SK-N-SH treated with all-trans-retinoic acid at 6 μM for 48 hours (cell line): ENCODE measurements at regions not wholly inside any gene's neighbourhood (a gene's known extent, or its start where the extent isn't known, plus 50 kb on each side); places are given as distances from the start of the nearest gene placed in this dataset.

Experiments
- ATAC-seq: fragments of 200-7000 bp; cut with Tn5 transposase; 3 replicates; pipeline ENCODE4 v1.9.1; 2020; ENCODE audit warnings: mild to moderate bottlenecking, moderate library complexity
- ARNTL ChIP-seq: fragments of 450-650 bp; formaldehyde crosslinking; IDR thresholded peaks from 2 replicates; pipeline ENCODE4 v1.5.0; 2020; ENCODE audit warnings: low read depth, mild to moderate bottlenecking, moderate library complexity, borderline replicate concordance
- BACH2 ChIP-seq: fragments of 250-450 bp; sonication (Bioruptor Pico); IDR thresholded peaks from 2 replicates; pipeline ENCODE4 v1.9.0; 2021; ENCODE audit warnings: mild to moderate bottlenecking, borderline replicate concordance
- CSDC2 ChIP-seq: fragments of 250-450 bp; sonication (Bioruptor Pico); IDR thresholded peaks from 2 replicates; pipeline ENCODE4 v1.5.0; 2020; ENCODE audit warnings: mild to moderate bottlenecking, moderate library complexity
- ESRRG ChIP-seq: fragments of 250-450 bp; sonication (Bioruptor Pico); IDR thresholded peaks from 2 replicates; pipeline ENCODE4 v1.6.1; 2021; ENCODE audit warnings: mild to moderate bottlenecking
- GLIS3 ChIP-seq: fragments of 250-450 bp; sonication (Bioruptor Pico); IDR thresholded peaks from 2 replicates; pipeline ENCODE4 v1.5.0; 2020; ENCODE audit warnings: mild to moderate bottlenecking, moderate library complexity
- ISL1 ChIP-seq: fragments of 250-450 bp; sonication (Bioruptor Pico); IDR thresholded peaks from 2 replicates; pipeline ENCODE4 v2.1.2; 2022; ENCODE audit warnings: mild to moderate bottlenecking, moderate library complexity
- OSR1 ChIP-seq: fragments of 250-450 bp; sonication (Bioruptor Pico); IDR thresholded peaks from 2 replicates; pipeline ENCODE4 v1.8.0; 2022; ENCODE audit warnings: moderate library complexity, mild to moderate bottlenecking, inconsistent platforms
- PPARA ChIP-seq: fragments of 250-450 bp; sonication (Bioruptor Pico); IDR thresholded peaks from 2 replicates; pipeline ENCODE4 v1.5.0; 2020; ENCODE audit warnings: mild to moderate bottlenecking, borderline replicate concordance
- RARB ChIP-seq: fragments of 250-450 bp; sonication (Bioruptor Pico); IDR thresholded peaks from 2 replicates; pipeline ENCODE4 v1.8.0; 2021; ENCODE audit warnings: mild to moderate bottlenecking, moderate library complexity
- SNAI2 ChIP-seq: fragments of 250-450 bp; sonication (Bioruptor Pico); IDR thresholded peaks from 2 replicates; pipeline ENCODE4 v1.5.0; 2020; ENCODE audit warnings: mild to moderate bottlenecking, moderate library complexity
- TOX ChIP-seq: fragments of 250-450 bp; sonication (Bioruptor Pico); IDR thresholded peaks from 2 replicates; pipeline ENCODE4 v1.8.0; 2021; ENCODE audit warnings: mild to moderate bottlenecking, moderate library complexity, borderline replicate concordance
- ZC3H10 ChIP-seq: fragments of 250-450 bp; sonication (Bioruptor Pico); IDR thresholded peaks from 2 replicates; pipeline ENCODE4 v1.5.1; 2021; ENCODE audit warnings: mild to moderate bottlenecking, moderate library complexity
- ZFP3 ChIP-seq: fragments of 250-450 bp; sonication (Bioruptor Pico); IDR thresholded peaks from 2 replicates; pipeline ENCODE4 v1.5.0; 2020; ENCODE audit warnings: mild to moderate bottlenecking, moderate library complexity
- ZFP30 ChIP-seq: fragments of 450-650 bp; formaldehyde crosslinking; IDR thresholded peaks from 2 replicates; pipeline ENCODE4 v1.5.0; 2022; ENCODE audit warnings: mild to moderate bottlenecking, moderate library complexity
- ZNF565 ChIP-seq: fragments of 450-650 bp; formaldehyde crosslinking; conservative IDR thresholded peaks from 2 replicates; pipeline ENCODE4 v1.5.0; 2020; ENCODE audit warnings: low read depth, mild to moderate bottlenecking, moderate library complexity
- ZNF70 ChIP-seq: fragments of 450-650 bp; formaldehyde crosslinking; IDR thresholded peaks from 2 replicates; pipeline ENCODE4 v1.5.0; 2020; ENCODE audit warnings: mild to moderate bottlenecking, moderate library complexity
- ZNF8 ChIP-seq: fragments of 450-650 bp; formaldehyde crosslinking; IDR thresholded peaks from 2 replicates; pipeline ENCODE4 v1.5.0; 2020; ENCODE audit warnings: mild to moderate bottlenecking, moderate library complexity
- TF ChIP-seq, protein P1 (sequence below): fragments of 250-450 bp; sonication (Bioruptor Pico); IDR thresholded peaks from 2 replicates; pipeline ENCODE4 v1.8.0; 2020; ENCODE audit warnings: mild to moderate bottlenecking, moderate library complexity, borderline replicate concordance
- TF ChIP-seq, protein P2 (sequence below): fragments of 250-450 bp; sonication (Bioruptor Pico); IDR thresholded peaks from 2 replicates; pipeline ENCODE4 v1.8.0; 2021; ENCODE audit warnings: low read depth, mild to moderate bottlenecking, moderate library complexity, borderline replicate concordance
- TF ChIP-seq, protein P3 (sequence below): fragments of 250-450 bp; sonication (Bioruptor Pico); IDR thresholded peaks from 2 replicates; pipeline ENCODE4 v1.5.1; 2021; ENCODE audit warnings: mild to moderate bottlenecking, moderate library complexity
- TF ChIP-seq, protein P4 (sequence below): fragments of 250-450 bp; sonication (Bioruptor Pico); IDR thresholded peaks from 2 replicates; pipeline ENCODE4 v1.5.0; 2020; ENCODE audit warnings: mild to moderate bottlenecking, moderate library complexity

DNA sequence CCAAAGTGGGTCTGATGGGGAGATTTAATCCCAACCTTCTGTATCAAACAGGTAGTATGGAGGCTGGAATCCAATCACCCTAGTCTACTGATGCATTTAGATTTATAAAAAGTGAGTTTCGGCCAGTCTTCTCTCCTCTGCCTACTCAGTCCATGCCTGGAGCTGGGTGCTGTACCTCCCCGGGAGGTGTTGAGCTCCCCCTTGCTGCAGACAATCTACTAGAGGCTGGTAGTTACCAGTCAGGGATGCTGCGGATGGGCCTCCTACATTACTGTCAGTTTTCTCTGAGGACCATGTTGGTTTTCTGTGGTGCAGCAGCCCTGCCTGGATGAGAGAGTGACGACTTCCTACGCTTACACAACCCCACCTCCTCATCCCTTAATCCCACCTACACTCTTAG is 118.6 kb upstream of the CELF4 start (continued):
- TF ChIP-seq, protein P1, sequence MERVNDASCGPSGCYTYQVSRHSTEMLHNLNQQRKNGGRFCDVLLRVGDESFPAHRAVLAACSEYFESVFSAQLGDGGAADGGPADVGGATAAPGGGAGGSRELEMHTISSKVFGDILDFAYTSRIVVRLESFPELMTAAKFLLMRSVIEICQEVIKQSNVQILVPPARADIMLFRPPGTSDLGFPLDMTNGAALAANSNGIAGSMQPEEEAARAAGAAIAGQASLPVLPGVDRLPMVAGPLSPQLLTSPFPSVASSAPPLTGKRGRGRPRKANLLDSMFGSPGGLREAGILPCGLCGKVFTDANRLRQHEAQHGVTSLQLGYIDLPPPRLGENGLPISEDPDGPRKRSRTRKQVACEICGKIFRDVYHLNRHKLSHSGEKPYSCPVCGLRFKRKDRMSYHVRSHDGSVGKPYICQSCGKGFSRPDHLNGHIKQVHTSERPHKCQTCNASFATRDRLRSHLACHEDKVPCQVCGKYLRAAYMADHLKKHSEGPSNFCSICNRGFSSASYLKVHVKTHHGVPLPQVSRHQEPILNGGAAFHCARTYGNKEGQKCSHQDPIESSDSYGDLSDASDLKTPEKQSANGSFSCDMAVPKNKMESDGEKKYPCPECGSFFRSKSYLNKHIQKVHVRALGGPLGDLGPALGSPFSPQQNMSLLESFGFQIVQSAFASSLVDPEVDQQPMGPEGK (CRISPR knock-in tag), result no peak
- no peak for TF ChIP-seq ESRRG (CRISPR knock-in tag)
- no peak for TF ChIP-seq PPARA (CRISPR knock-in tag)
- TF ChIP-seq TOX (CRISPR knock-in tag), result no peak
- TF ChIP-seq OSR1 (CRISPR knock-in tag), result no peak
- TF ChIP-seq, protein P2, sequence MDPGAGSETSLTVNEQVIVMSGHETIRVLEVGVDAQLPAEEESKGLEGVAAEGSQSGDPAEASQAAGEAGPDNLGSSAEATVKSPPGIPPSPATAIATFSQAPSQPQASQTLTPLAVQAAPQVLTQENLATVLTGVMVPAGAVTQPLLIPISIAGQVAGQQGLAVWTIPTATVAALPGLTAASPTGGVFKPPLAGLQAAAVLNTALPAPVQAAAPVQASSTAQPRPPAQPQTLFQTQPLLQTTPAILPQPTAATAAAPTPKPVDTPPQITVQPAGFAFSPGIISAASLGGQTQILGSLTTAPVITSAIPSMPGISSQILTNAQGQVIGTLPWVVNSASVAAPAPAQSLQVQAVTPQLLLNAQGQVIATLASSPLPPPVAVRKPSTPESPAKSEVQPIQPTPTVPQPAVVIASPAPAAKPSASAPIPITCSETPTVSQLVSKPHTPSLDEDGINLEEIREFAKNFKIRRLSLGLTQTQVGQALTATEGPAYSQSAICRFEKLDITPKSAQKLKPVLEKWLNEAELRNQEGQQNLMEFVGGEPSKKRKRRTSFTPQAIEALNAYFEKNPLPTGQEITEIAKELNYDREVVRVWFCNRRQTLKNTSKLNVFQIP (CRISPR knock-in tag), result no peak
- no peak for TF ChIP-seq ZFP30 (CRISPR knock-in tag)
- no peak for TF ChIP-seq ISL1 (CRISPR knock-in tag)
- no peak for TF ChIP-seq RARB
- no peak for TF ChIP-seq ZNF565 (CRISPR knock-in tag)

DNA sequence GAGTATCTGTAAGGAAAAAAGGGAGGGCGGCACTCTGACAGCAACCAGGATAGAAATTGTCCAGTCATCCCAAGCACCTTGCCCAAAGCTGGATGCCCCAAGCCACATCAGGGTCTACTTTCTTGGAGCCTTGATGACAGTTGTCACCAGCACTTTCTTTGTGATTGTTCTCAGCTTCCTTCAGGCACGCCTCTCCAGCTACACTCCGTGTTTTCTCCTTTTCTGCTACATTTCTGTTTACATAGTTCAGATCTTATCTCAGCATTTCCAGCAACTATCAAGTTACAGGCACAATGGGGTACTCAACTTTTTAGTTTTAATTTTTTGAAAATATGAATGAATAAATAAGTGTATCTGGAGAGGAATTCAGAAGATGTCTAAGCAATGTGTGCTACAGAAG is 115.3 kb upstream of the CELF4 start:
- TF ChIP-seq BACH2 (no peak), OSR1 (CRISPR knock-in tag) (no peak), SNAI2 (CRISPR knock-in tag) (no peak), ARNTL (CRISPR knock-in tag) (no peak), ZNF70 (CRISPR knock-in tag) (no peak), ZNF8 (CRISPR knock-in tag) (no peak), CSDC2 (CRISPR knock-in tag) (no peak), ISL1 (CRISPR knock-in tag) (no peak), ESRRG (CRISPR knock-in tag) (no peak), PPARA (CRISPR knock-in tag) (no peak), ZNF565 (CRISPR knock-in tag) (no peak), ZFP3 (CRISPR knock-in tag) (no peak), ZFP30 (CRISPR knock-in tag) (no peak), RARB (no peak), GLIS3 (CRISPR knock-in tag) (no peak), ZC3H10 (CRISPR knock-in tag) (no peak)
- TF ChIP-seq, protein P1 (CRISPR knock-in tag), result no peak
- TF ChIP-seq, protein P2 (CRISPR knock-in tag), result no peak
- TF ChIP-seq, protein P3, sequence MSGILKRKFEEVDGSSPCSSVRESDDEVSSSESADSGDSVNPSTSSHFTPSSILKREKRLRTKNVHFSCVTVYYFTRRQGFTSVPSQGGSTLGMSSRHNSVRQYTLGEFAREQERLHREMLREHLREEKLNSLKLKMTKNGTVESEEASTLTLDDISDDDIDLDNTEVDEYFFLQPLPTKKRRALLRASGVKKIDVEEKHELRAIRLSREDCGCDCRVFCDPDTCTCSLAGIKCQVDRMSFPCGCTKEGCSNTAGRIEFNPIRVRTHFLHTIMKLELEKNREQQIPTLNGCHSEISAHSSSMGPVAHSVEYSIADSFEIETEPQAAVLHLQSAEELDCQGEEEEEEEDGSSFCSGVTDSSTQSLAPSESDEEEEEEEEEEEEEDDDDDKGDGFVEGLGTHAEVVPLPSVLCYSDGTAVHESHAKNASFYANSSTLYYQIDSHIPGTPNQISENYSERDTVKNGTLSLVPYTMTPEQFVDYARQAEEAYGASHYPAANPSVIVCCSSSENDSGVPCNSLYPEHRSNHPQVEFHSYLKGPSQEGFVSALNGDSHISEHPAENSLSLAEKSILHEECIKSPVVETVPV (CRISPR knock-in tag), result no peak
- TF ChIP-seq, protein P4, sequence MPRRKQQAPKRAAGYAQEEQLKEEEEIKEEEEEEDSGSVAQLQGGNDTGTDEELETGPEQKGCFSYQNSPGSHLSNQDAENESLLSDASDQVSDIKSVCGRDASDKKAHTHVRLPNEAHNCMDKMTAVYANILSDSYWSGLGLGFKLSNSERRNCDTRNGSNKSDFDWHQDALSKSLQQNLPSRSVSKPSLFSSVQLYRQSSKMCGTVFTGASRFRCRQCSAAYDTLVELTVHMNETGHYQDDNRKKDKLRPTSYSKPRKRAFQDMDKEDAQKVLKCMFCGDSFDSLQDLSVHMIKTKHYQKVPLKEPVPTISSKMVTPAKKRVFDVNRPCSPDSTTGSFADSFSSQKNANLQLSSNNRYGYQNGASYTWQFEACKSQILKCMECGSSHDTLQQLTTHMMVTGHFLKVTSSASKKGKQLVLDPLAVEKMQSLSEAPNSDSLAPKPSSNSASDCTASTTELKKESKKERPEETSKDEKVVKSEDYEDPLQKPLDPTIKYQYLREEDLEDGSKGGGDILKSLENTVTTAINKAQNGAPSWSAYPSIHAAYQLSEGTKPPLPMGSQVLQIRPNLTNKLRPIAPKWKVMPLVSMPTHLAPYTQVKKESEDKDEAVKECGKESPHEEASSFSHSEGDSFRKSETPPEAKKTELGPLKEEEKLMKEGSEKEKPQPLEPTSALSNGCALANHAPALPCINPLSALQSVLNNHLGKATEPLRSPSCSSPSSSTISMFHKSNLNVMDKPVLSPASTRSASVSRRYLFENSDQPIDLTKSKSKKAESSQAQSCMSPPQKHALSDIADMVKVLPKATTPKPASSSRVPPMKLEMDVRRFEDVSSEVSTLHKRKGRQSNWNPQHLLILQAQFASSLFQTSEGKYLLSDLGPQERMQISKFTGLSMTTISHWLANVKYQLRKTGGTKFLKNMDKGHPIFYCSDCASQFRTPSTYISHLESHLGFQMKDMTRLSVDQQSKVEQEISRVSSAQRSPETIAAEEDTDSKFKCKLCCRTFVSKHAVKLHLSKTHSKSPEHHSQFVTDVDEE (CRISPR knock-in tag), result no peak
- TF ChIP-seq, all 23 proteins: peak for 0
- ATAC-seq, result no peak
